Fibroblast of mammary gland (primary cell): ENCODE measurements at regions not wholly inside any gene's neighbourhood (a gene's known extent, or its start where the extent isn't known, plus 50 kb on each side); places are given as distances from the start of the nearest gene placed in this dataset.

ENCODE experiments used
- DNase-seq: peaks from one replicate; pipeline ENCODE4 v3.0.0-alpha.2; 2010; ENCODE audit warnings: low read depth
- H3K4me3 ChIP-seq: 2 replicates; pipeline ENCODE4 v1.5.1; 2011; ENCODE audit warnings: low read depth, mild to moderate bottlenecking, low read length, moderate library complexity; ENCODE audit not compliant: control insufficient read depth
- CTCF ChIP-seq: conservative IDR thresholded peaks from 2 replicates; pipeline ENCODE4 v1.5.1; 2011; ENCODE audit warnings: low read depth, low read length, inconsistent platforms; ENCODE audit not compliant: control insufficient read depth, insufficient read depth

DNA sequence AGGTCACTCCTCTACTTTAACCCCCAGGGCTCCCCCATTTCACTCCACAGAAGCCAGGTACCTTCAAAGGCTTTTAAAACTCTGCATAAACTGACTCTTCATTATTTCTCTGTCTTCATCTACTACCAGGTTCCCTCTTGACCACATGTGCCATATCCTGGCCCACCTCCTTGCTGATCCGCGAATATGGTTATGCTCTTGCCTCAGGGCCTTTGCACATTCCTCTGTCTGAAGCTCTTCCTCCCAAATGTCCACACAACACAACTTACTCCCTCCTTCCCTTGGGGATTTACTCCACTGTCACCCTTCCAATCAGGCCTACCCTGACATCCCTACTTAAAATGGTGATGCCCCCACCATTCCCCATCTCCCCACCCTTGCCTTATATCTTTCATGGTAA lies 134.6 kb upstream of the ANKRD55 start:
- no peak for TF ChIP-seq CTCF
- DNase-seq: no peak
- no peak overlapping the region for H3K4me3 ChIP-seq

- no peak overlapping the region for H3K4me3 ChIP-seq
- DNase-seq: no peak
- no peak for TF ChIP-seq CTCF
Measured at GRCh38 chr5:56366986-56367385, 133.9 kb upstream of the ANKRD55 start.

DNA sequence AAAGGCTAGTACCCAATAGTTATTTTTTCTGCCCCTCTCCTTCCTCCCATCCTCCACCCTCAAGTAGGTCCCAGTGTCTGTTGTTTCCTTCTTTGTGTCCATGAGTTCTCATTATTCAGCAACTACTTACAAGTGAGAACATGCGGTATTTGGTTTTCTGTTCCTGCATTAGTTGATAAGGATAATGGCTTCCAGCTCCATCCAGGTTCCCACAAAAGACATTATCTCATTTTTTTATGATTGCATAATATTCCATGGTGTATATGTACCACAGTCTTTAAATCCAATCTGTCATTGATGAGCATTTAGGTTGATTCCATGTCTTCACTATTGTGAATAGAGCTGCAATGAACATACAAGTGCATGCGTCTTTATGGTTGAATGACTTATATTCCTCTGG lies 128.3 kb upstream of the ANKRD55 start:
- no peak for TF ChIP-seq CTCF
- H3K4me3 ChIP-seq: no peak overlapping the region
- no peak for DNase-seq

GRCh38 chr5:56360816-56361215 lies 127.7 kb upstream of the ANKRD55 start:
- no peak overlapping the region for H3K4me3 ChIP-seq
- no peak for TF ChIP-seq CTCF
- no peak for DNase-seq

DNA sequence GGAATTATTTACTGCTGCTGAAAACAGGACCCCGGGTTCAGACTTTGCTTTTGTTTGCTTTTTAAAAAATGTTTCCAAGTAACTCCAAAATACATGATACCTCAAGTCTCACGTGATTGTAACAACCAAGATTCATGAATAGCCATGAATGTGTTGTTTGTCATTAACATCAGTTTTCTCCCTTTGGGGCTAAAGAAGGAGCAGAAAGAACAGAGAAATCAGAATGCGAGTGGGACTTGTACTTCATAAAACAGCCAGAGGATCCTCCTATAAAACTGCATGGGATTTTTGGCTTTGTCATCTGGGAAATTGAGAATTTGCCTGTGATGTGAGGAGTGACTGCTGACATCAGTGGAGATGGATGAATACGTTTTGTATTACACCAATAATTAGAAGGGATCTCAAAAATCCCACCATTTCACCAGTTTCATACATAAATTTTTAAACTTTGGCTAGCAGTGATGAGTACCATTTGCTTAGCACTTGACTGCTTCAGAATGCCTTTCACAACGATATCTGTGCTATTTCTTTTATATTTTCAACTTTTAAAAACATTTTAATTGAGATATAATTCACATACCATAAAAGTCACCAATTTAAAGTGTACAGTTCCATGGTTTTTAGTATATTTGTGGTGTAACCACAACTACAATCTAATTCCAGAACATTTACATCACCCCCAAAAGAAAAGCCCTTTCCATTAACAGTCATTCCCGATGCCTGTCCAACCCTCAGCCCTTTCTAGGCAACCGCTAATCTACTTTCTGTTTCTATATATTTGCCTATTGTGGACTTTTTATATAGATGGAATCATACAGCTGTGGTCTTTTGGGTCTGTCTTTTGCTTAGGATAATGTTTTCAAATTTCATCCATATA lies 126.9 kb upstream of the ANKRD55 start:
- no peak for TF ChIP-seq CTCF
- no peak overlapping the region for H3K4me3 ChIP-seq
- no peak for DNase-seq

DNA sequence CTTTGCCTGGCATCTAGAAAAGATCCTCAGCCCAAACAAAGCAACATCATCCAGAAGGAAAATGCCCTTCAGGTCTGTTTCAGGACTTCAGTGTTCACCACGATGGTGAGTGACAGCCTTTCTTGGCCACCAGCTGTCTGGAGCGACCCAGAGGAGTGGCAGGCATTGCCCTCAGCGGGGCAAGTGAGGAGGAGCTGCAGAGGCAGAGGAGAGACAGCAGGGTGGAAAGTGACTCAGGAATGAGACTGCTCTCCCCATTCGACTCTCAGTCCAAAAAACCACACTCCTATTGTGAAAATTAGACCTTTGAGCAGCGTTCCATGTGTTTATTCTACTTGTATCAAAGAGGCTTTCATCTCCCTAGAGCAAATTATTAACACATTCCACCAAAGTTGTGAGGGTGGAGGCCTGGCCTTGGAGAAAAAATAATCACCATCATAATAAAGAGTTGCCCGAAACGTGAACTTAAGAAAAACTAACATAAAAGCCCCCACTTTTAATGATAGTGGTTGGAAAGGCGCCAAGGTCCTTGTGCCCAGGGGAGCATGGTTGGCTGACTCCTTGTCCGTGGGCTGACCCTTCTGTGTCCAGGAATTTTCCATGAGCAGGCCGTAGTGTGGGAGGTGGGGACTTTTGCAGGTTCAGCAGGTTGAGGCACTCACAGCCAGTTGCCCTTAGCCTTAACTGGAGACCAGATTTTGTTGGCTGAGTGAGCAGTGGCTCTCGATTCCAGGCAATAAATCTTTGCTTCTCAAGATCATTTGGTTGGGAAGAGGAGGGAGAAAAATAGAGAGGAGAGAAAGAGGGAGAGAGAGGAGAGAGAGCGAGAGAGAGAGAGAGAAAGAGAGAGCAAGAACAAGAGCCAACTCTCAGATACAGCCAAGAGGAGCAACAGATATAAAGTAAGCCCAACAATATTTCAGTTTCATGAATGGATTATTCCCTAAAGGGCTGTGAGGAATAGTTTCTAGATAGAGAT lies 125.9 kb upstream of the ANKRD55 start:
- TF ChIP-seq CTCF: no peak
- DNase-seq: peak; percentile 45
- no peak overlapping the region for H3K4me3 ChIP-seq
